ES-I3 (cell line): ENCODE measurements at regions not wholly inside any gene's neighbourhood (a gene's known extent, or its start where the extent isn't known, plus 50 kb on each side); places are given as distances from the start of the nearest gene placed in this dataset.
"Not testable (repeated sequence)": the region's sequence is repeated elsewhere in the genome, so short reads cannot be mapped to it uniquely, and the experiment has no call there.

Source experiments
- H3K36me3 ChIP-seq: 2 replicates; pipeline ENCODE4 v1.6.1; 2013; ENCODE audit warnings: mild to moderate bottlenecking, low read length, control low read depth, moderate library complexity; ENCODE audit not compliant: insufficient read depth
- H3K4me1 ChIP-seq: 2 replicates; pipeline ENCODE4 v1.6.1; 2013; ENCODE audit warnings: mild to moderate bottlenecking, control low read depth, low read length; ENCODE audit not compliant: insufficient read depth
- H3K9ac ChIP-seq: 2 replicates; pipeline ENCODE4 v1.6.1; 2013; ENCODE audit warnings: low read depth, mild to moderate bottlenecking, low read length, moderate library complexity
- H3K9me3 ChIP-seq: 2 replicates; pipeline ENCODE4 v1.6.1; 2013; ENCODE audit warnings: mild to moderate bottlenecking, low read length, moderate library complexity; ENCODE audit not compliant: control insufficient read depth, insufficient read depth

DNA sequence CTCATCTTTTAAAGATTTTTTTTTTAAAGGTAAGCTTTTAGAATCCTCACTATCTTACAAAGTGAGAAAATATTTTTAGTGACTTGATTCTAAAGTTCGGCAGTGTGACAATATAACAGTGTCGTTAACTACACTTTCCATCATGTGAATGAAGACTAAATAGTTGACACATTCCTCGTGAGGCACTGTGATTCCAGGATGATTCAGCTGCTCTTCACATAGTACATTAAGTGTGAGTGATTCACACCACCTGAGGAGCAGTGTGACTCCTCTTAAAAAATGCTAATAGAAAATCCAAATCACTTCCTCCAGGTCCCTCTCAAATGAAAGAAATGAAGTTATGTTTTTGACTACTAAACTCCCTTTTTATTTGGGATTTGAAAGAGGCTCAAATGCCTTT lies 589.5 kb downstream of the GABRG2 start:
- Histone ChIP-seq H3K4me1 (no peaks in the 10 kb centered on the region; the same call in 1 of the 2 replicates), H3K9ac (no peak overlapping the region), H3K9me3 (no peaks in the 10 kb centered on the region; the same call in 1 of the 2 replicates), H3K36me3 (no peaks in the 10 kb centered on the region)

- Histone ChIP-seq H3K9me3 (no peaks in the 10 kb centered on the region), H3K9ac (no peak overlapping the region), H3K4me1 (no peaks in the 10 kb centered on the region), H3K36me3 (no peaks in the 10 kb centered on the region)
Observed at GRCh38 chr5:162664846-162665245, 597.3 kb downstream of the GABRG2 start.

DNA sequence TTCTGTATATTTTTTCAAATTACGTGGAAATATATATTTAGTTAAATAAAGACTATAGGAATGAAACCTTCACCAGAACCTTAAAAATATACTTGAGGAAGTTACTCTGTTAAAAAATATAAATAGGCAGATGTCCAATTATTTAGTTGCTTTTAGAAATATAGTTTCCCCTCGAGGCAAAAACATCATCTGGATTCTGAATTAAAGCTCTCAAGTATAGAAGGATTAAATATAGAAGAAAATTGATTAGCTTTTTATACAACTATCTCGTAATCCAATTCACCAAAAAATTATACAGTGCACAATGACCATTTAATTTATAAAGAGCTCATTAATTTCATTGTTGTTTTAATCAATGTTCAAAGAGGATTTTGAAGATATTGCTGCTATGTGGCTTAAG lies 601.4 kb downstream of the GABRG2 start:
- no peak overlapping the region for H3K9ac ChIP-seq
- no peaks in the 10 kb centered on the region for H3K9me3 ChIP-seq
- H3K36me3 ChIP-seq: no peaks in the 10 kb centered on the region
- no peaks in the 10 kb centered on the region for H3K4me1 ChIP-seq

- Histone ChIP-seq H3K36me3 (no peaks in the 10 kb centered on the region), H3K9me3 (no peaks in the 10 kb centered on the region), H3K9ac (no peak overlapping the region), H3K4me1 (no peaks in the 10 kb centered on the region)
Observed at GRCh38 chr5:162672061-162672460, 604.5 kb downstream of the GABRG2 start.

GRCh38 chr5:162683284-162683683 lies 615.7 kb downstream of the GABRG2 start:
- Histone ChIP-seq H3K9me3 (no peaks in the 10 kb centered on the region), H3K36me3 (no peaks in the 10 kb centered on the region), H3K4me1 (no peaks in the 10 kb centered on the region), H3K9ac (no peak overlapping the region)

- Histone ChIP-seq H3K36me3 (no peaks in the 10 kb centered on the region), H3K4me1 (no peaks in the 10 kb centered on the region), H3K9ac (no peak overlapping the region), H3K9me3 (no peaks in the 10 kb centered on the region)
Observed at GRCh38 chr5:162684145-162684544, 616.6 kb downstream of the GABRG2 start.

DNA sequence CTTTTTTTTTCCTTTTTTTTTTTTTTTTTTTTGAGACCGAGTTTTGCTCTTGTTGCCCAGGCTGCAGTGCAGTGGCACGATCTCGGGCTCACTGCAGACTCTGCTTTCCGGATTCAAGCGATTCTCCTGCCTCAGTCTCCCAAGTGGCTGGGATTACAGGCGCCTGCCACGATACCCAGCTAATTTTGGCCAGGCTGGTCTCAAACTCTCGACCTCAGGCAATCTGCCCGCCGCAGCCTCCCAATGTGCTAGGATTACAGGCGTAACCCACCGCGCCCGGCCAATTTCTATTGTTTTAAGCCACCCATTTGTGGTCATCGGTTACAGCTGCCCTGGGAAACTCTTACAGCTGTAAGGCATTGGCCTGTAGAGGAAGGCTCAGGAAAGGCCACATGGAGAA lies 617.7 kb downstream of the GABRG2 start:
- Histone ChIP-seq H3K9me3 (no peaks in the 10 kb centered on the region), H3K4me1 (no peaks in the 10 kb centered on the region), H3K36me3 (no peaks in the 10 kb centered on the region), H3K9ac (no peak overlapping the region)

DNA sequence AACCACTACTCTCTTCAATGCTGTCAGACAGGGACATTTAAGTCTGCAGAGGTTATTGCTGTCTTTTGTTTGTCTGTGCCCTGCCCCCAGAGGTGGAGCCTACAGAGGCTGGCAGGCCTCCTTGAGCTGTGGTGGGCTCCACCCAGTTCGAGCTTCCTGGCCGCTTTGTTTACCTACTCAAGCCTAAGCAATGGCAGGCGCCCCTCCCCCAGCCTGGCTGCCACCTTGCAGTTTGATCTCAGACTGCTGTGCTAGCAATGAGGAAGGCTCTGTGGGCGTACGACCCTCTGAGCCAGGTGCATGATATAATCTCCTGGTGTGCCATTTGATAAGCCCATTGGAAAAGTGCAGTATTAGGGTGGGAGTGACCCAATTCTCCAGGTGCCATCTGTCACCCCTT lies 628.7 kb downstream of the GABRG2 start:
- not testable (repeated sequence) for H3K36me3 ChIP-seq, H3K4me1 ChIP-seq, H3K9me3 ChIP-seq, H3K9ac ChIP-seq

DNA sequence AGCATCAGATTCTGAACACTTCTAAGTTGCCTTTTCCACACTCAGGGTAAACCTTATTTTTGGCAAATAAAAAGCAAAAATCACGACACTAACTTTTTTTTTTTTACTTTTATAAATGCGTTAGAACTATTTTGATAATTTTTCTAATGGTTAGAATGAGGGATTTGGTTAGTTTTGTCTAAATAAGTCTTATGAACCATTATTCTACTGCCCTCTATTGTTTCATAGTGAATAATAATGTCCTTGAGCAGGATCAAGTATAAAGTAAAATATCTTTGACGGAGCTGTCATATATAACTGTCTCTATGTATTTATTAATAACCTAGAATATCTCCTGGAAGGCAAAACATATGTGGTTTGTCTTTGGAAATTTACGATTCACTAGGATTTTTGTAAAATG lies 631.8 kb downstream of the GABRG2 start:
- H3K9ac ChIP-seq: no peak overlapping the region
- H3K9me3 ChIP-seq: no peaks in the 10 kb centered on the region
- no peaks in the 10 kb centered on the region for H3K36me3 ChIP-seq
- H3K4me1 ChIP-seq: no peaks in the 10 kb centered on the region

GRCh38 chr5:162703914-162704313 lies 636.3 kb downstream of the GABRG2 start:
- no peak overlapping the region for H3K9ac ChIP-seq
- no peaks in the 10 kb centered on the region for H3K4me1 ChIP-seq
- no peaks in the 10 kb centered on the region for H3K36me3 ChIP-seq
- no peaks in the 10 kb centered on the region for H3K9me3 ChIP-seq

GRCh38 chr5:162711244-162711643 lies 643.7 kb downstream of the GABRG2 start:
- H3K4me1 ChIP-seq: no peaks in the 10 kb centered on the region
- no peaks in the 10 kb centered on the region for H3K36me3 ChIP-seq
- no peaks in the 10 kb centered on the region; the same call in 1 of the 2 replicates for H3K9me3 ChIP-seq
- no peak overlapping the region for H3K9ac ChIP-seq

GRCh38 chr5:162719720-162720119 lies 652.1 kb downstream of the GABRG2 start:
- no peak overlapping the region for H3K9ac ChIP-seq
- no peaks in the 10 kb centered on the region for H3K9me3 ChIP-seq
- no peaks in the 10 kb centered on the region for H3K36me3 ChIP-seq
- H3K4me1 ChIP-seq: no peaks in the 10 kb centered on the region

DNA sequence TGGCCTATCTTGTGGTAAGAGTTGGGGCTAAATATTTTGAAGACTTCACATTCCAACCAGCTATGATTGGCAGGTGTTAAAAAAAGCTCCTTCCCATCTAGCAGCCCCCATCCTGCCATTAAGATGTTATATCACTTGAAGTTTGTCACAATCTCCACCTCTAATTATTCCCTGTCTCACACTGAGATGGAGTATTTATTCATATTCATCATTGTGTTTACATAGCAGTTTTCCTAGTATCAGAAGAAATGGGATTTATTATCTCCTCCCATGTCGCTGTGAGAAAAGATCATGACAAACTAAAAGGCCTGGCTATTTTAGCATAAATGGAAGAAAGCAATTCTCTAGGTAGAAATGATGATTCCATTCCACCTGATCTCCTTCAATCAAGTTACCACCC lies 653.6 kb downstream of the GABRG2 start:
- Histone ChIP-seq H3K9ac (no peak overlapping the region), H3K36me3 (no peaks in the 10 kb centered on the region), H3K9me3 (no peaks in the 10 kb centered on the region), H3K4me1 (no peaks in the 10 kb centered on the region)

GRCh38 chr5:162752612-162753011 lies 684.8 kb upstream of the CCNG1 start:
- no peaks in the 10 kb centered on the region for H3K36me3 ChIP-seq
- H3K4me1 ChIP-seq: no peaks in the 10 kb centered on the region
- no peak overlapping the region for H3K9ac ChIP-seq
- no peaks in the 10 kb centered on the region for H3K9me3 ChIP-seq

DNA sequence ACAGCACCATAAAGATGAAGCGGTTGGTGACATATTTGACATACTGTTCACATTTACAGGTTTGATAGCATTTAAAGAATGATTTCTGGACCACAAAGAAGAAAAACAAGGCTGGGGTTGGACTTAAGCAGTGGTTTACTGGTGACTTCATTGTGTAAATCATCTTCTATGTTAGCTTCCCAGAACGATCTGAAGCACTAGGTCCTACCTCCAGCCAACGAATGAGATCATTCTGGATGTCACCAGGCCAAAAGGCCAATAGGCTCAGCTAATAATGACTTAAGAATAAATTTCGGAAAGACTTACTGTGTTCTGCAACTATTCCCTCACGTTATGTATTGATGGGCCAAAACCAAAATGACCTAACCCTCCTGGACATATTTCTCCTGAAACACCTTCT lies 675.3 kb upstream of the CCNG1 start:
- Histone ChIP-seq H3K36me3 (no peaks in the 10 kb centered on the region), H3K9me3 (no peaks in the 10 kb centered on the region), H3K4me1 (no peaks in the 10 kb centered on the region), H3K9ac (no peak overlapping the region)

DNA sequence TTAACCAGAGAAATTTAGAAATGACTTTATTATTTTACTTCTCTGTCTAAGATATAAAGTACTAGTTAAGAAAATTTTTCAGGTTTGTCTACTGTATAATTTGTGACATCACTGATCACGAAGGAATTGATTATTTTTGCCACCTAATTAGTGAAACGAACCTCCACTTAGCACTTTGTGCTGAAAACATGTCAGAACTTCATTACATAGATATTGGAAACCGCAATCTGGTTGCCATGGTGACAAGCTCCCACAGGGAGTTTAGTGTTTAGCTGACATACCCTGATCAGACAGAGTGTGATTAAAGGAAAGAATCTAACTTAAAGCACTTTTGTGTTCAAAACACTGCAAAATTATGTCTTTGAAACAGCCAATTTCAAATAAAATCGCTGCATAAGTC lies 668.4 kb upstream of the CCNG1 start:
- H3K36me3 ChIP-seq: no peaks in the 10 kb centered on the region

More for the DNA sequence above, 668.4 kb upstream of the CCNG1 start:
- no peak overlapping the region for H3K9ac ChIP-seq
- no peaks in the 10 kb centered on the region for H3K4me1 ChIP-seq
- H3K9me3 ChIP-seq: no peaks in the 10 kb centered on the region
